IPS DF 4.7 (cell line): ENCODE measurements at regions not wholly inside any gene's neighbourhood (a gene's known extent, or its start where the extent isn't known, plus 50 kb on each side); places are given as distances from the start of the nearest gene placed in this dataset.
A peak's percentile ranks its signal among the peaks of the same experiment; 100 is the strongest.
"Not testable (repeated sequence)": the region's sequence is repeated elsewhere in the genome, so short reads cannot be mapped to it uniquely, and the experiment has no call there.

ENCODE experiments used
- DNase-seq: peaks from one replicate; pipeline ENCODE4 v3.0.0-alpha.2; 2013; ENCODE audit warnings: low spot score; ENCODE audit errors: extremely low read depth

GRCh38 chr16:47865337-47865855 is 290.4 kb downstream of the ABCC12 start:
- no peak for DNase-seq

- not testable (repeated sequence) for DNase-seq
Measured at GRCh38 chr16:47864262-47864661, 291.5 kb downstream of the ABCC12 start.

GRCh38 chr16:47861999-47862398 is 293.8 kb downstream of the ABCC12 start:
- no peak for DNase-seq

GRCh38 chr16:47858333-47858982 is 297.3 kb downstream of the ABCC12 start:
- DNase-seq, result no peak

GRCh38 chr16:47855431-47855830 is 300.4 kb downstream of the ABCC12 start:
- no peak for DNase-seq

GRCh38 chr16:47854737-47855136 is 301.1 kb downstream of the ABCC12 start:
- no peak for DNase-seq

- no peak for DNase-seq
Measured at GRCh38 chr16:47852991-47853390, 302.8 kb downstream of the ABCC12 start.

GRCh38 chr16:47851146-47851545 is 304.6 kb downstream of the ABCC12 start:
- DNase-seq, result no peak

- no peak for DNase-seq
Measured at GRCh38 chr16:47849736-47850135, 306.1 kb downstream of the ABCC12 start.

- DNase-seq, result no peak
Measured at GRCh38 chr16:47848421-47849109, 307.2 kb downstream of the ABCC12 start.

- DNase-seq, result no peak
Measured at GRCh38 chr16:47847220-47847970, 308.4 kb downstream of the ABCC12 start.

GRCh38 chr16:47834485-47835024 is 321.2 kb downstream of the ABCC12 start:
- DNase-seq, result no peak

GRCh38 chr16:47833771-47834170 is 322.0 kb downstream of the ABCC12 start:
- no peak for DNase-seq

GRCh38 chr16:47829850-47830600 is 325.8 kb downstream of the ABCC12 start:
- no peak for DNase-seq

- DNase-seq, result no peak
Measured at GRCh38 chr16:47826070-47826469, 329.7 kb downstream of the ABCC12 start.

GRCh38 chr16:47817048-47817447 is 338.7 kb downstream of the ABCC12 start:
- DNase-seq, result no peak

GRCh38 chr16:47816511-47816910 is 339.3 kb downstream of the ABCC12 start:
- no peak for DNase-seq

- no peak for DNase-seq
Measured at GRCh38 chr16:47815655-47816054, 340.1 kb downstream of the ABCC12 start.

GRCh38 chr16:47811758-47812157 is 344.0 kb downstream of the ABCC12 start:
- DNase-seq, result not testable (repeated sequence)

- DNase-seq, result no peak
Measured at GRCh38 chr16:47806309-47806847, 345.2 kb downstream of the PHKB start.

- peak; percentile 5 for DNase-seq
Measured at GRCh38 chr16:47787696-47788095, 326.6 kb downstream of the PHKB start.
